ENCODE measurements at regions not wholly inside any gene's neighbourhood (a gene's known extent, or its start where the extent isn't known, plus 50 kb on each side); places are given as distances from the start of the nearest gene placed in this dataset.

GRCh38 chr2:215722986-215723630 is 287.2 kb upstream of the FN1 start:
- DNase-seq (ENCODE audit: low spot score): no peak
- no peak for TF ChIP-seq NR1H2 (CRISPR knock-in tag; IDR thresholded peaks at IDR 0.05; ENCODE audit: borderline replicate concordance, low read depth)
- no peak for TF ChIP-seq CENPX (CRISPR knock-in tag; IDR thresholded peaks at IDR 0.05)
- no peak for TF ChIP-seq PITX1 (CRISPR knock-in tag; IDR thresholded peaks at IDR 0.05)
- no peak for TF ChIP-seq ZNF616 (CRISPR knock-in tag; IDR thresholded peaks at IDR 0.05; ENCODE audit: low read depth)
- no peak for TF ChIP-seq XRCC5 (optimal IDR thresholded peaks at IDR 0.05; ENCODE audit: low read length)
- no peak for TF ChIP-seq ZBTB34 (CRISPR knock-in tag; IDR thresholded peaks at IDR 0.05)
- no peak for TF ChIP-seq AKAP8 (CRISPR knock-in tag; IDR thresholded peaks at IDR 0.05)
- TF ChIP-seq ZNF180 (CRISPR knock-in tag; IDR thresholded peaks at IDR 0.05; ENCODE audit: borderline replicate concordance, low read depth): no peak
- no peak for TF ChIP-seq SP1 (IDR thresholded peaks at IDR 0.05)
- no peak for TF ChIP-seq SP1 (CRISPR knock-in tag; IDR thresholded peaks at IDR 0.05)
- no peak for TF ChIP-seq GABPB1 (CRISPR knock-in tag; IDR thresholded peaks at IDR 0.05)

More at GRCh38 chr2:215722986-215723630, 287.2 kb upstream of the FN1 start:
- H3K4me2 ChIP-seq (ENCODE audit: low read depth, low read length): no peak overlapping the region
- BruUV-seq (replicated peaks): no TSS peak
- CTCF ChIA-PET (ENCODE audit: low intra/inter-chr PET ratio, low total read pairs): no interaction called here
- no peak overlapping the region for H3K4me3 ChIP-seq (replicated peaks in 1 of 3; ENCODE audit: insufficient read depth in 1 of 3, low read depth in 2 of 3, low read length in 3 of 3)
- H3K79me2 ChIP-seq (ENCODE audit: insufficient read depth, low read length): no peaks in the 10 kb centered on the region
- intact Hi-C loops (cut with micrococcal nuclease; ENCODE audit: unreplicated experiment) (no loop called here), in situ Hi-C loops (cut with HindIII; ENCODE audit: extremely low pct_ligation_motif_present, low pct_unique_long_range_greater_than_20kb) (no loop called here)
- FAIRE-seq (no peak), ATAC-seq (no peak)
- H3K27ac ChIP-seq (ENCODE audit: extremely low read length, insufficient read depth, low read length): no peak overlapping the region
- H4K20me1 ChIP-seq (ENCODE audit: insufficient read depth, low read length): no peaks in the 10 kb centered on the region
- H3K9ac ChIP-seq (ENCODE audit: insufficient read depth, low read depth, low read length): no peak overlapping the region
- whole genome bisulfite sequencing (ENCODE audit: low lambda C conversion rate): 83% methylated on average over 2 of the region's 2 CpGs
- H3K27me3 ChIP-seq (ENCODE audit: control insufficient read depth in 1 of 2, insufficient read depth in 2 of 2, low read length in 2 of 2): no peaks in the 10 kb centered on the region
- H3K9me3 ChIP-seq (ENCODE audit: low read length): no peaks in the 10 kb centered on the region
- H2AFZ ChIP-seq (ENCODE audit: low read length): peak overlapping the region; percentile 68
- H3K4me1 ChIP-seq (ENCODE audit: insufficient read depth, low read length): peaks cover 16% of the 10 kb centered on the region
- no peaks in the 10 kb centered on the region for H3K36me3 ChIP-seq (replicated peaks in 1 of 2; ENCODE audit: control insufficient read depth in 1 of 2, insufficient read depth in 2 of 2, low read length in 2 of 2)
- POLR2A ChIA-PET: no interaction called here

All from HepG2 (cell line).